UCSD-AML1 (cell line): ENCODE measurements at regions not wholly inside any gene's neighbourhood (a gene's known extent, or its start where the extent isn't known, plus 50 kb on each side); places are given as distances from the start of the nearest gene placed in this dataset.

Source experiments
- DNase-seq: peaks from one replicate; lab custom pipeline; 2025; ENCODE audit not compliant: unreplicated experiment; lab: John Stamatoyannopoulos, UW

DNA sequence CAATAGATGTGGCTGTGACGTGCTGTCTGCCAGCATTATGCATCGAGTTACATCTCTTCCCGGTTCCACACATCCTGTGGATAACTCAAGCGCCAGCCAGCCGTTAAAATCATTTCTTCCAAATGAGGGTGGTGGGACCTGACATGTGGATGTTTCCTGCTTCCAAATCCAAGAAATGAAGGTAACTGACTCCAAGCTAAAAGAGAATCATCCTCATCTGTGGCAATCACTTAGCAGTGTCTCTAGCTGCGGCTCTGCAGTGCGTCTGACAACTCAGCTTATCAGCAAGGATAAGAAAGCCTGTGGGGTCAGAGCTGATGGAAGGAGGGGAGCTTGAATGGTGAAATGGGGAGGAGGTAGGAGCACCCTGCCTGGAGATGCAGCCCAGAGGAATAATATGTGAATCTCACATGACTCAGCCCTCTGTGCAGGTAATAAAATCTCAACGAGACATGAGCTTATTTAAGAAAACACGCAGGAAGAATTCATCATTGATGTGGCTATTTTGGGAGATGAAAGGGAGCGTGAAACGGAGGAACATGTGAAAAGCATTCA lies 382.2 kb upstream of the TRIB2 start:
- DNase-seq, result no peak

DNA sequence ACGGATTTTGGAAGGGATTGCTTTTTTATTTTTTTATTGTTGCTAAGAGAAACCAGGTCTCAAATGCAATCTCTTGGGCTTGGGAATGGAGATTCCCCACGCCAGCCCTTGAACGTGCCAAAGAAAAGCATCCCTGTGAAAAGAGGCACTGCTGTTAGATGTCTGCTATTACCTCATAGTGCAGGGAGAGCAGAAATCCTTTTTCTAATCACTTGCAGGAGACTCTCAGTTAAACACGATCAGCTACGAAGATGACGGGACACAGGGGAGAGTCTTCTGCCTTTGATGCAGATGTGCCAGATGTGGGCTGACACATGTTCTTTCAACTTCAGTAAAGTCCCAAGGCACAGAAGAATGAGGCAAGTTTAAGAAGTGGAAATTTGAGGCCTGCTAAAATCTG lies 381.6 kb upstream of the TRIB2 start:
- DNase-seq, result no peak

DNA sequence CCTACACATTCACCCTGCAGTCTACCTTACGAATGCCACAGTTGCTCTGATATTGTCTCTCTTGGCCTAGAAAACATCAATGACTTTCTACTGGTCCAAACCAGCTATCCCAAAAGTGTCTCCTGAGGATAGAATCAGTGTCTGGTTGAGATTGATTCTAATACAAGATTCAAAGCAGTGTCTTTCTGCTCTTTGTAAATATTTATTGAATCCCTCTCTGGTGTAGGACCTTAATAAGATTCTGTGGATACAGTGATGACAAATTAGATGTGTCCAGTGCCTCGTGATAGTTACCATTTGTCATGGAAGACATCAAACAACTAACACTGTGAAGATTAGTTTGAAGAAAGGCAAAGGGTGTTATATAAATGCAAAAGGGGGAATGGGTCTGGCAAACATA lies 380.7 kb upstream of the TRIB2 start:
- DNase-seq, result no peak

DNA sequence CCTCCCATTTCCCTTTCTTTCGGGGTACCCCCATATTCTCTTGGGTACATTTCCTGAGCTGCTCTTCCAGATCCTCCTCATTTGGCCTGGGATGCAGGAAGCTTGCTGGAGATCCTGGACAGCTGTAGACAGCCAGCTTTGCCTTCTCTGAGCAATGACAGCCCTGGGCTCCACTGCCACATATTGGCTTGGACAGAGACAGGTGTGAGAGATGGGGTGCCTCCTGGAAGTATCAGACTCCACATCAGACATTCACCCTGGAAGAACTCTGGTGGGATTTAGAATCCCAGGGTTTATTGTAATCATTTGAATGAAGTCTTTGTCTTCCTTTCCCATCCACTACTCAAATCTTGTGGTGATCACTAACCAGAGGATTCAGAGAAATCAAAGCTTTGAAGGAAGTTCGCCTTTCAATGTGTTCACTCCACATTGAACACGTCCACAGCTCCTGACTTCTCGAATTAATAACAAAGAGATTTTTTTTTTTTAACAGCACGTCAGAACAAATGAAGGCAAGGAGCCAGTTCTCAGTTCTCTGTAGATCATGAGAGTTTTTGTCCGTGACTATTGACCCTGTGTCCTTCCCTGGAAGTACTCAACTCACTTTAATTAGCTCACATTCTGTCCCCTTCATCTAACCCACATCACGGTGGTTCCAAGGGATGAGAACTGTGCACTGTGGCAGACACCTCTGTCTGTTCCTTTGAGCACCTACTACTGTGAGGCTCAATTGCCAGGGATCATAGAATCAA lies 377.6 kb upstream of the TRIB2 start:
- DNase-seq, result no peak

DNA sequence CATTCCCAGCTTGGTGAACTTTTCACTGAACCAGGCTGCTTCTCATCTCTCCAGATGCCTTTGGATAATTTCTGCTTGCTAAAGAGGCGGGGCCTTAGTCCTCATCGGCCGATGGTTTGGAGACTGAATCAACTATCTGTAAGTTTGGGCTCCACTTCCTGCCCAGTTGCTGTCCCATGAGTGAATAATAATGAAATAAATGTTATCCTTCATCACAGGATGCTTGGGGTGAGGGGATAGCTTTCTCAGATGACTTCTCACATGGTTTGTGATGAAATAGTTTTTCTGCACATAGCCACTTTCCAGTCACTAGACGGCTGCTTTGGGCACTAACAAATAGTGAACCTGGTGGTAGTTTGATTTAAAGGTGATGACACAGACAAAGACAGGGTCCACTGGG lies 376.6 kb upstream of the TRIB2 start:
- no peak for DNase-seq

DNA sequence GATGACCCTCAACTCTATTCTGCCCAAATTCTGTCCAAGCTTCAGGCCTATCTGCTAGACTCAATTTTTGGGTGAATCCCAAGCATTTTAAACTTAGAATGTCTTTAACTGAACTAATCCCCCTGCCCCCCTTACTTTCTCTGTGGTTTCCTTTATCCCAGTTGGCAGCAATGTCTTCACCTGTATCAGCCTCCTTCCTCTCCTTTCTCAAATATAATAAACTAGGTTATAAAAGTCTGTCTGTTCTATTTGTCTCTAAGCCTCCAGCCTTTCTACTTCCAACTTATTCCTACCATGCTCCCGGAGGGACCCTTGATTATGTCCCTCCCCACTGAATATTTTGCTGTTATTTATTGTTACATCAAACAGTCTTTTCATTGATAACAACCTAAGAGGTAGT lies 375.5 kb upstream of the TRIB2 start:
- no peak for DNase-seq

DNA sequence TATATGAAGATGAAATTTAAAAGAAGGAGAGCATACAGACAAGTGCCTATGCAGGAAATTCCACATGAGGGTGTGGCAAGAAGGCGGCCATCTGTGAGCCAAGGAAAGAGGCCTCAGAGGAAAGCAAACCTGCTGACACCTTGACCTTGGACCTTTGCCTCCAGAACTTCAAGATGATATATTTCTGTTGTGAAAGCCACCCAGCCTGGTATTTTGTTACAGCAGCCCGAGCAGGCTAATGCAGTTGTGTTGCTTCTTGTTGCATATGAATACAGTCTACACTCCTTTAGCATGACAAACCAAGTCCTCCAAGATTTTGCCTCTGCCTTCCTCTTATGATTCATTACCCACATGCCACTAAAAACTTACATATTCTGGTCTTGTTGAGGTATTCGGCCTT lies 374.8 kb upstream of the TRIB2 start:
- DNase-seq, result no peak

DNA sequence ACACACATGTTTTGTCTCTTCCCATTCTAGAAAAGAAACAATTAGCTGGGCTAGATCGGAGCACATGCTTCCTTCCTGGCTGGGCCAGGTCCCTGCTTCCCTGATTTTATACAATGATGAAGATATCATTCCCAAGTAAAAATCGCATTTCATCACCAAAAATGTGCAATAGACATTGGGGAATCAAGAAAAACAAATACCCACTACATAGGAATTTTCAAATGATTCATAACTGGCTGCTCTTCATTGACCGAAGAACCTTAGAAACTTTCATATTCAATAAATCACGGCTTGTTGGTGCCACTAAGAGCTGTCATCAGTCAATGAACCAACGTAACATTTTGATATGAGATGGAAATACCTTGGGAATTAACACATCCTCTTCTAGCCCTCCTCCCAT lies 373.6 kb upstream of the TRIB2 start:
- DNase-seq, result no peak

DNA sequence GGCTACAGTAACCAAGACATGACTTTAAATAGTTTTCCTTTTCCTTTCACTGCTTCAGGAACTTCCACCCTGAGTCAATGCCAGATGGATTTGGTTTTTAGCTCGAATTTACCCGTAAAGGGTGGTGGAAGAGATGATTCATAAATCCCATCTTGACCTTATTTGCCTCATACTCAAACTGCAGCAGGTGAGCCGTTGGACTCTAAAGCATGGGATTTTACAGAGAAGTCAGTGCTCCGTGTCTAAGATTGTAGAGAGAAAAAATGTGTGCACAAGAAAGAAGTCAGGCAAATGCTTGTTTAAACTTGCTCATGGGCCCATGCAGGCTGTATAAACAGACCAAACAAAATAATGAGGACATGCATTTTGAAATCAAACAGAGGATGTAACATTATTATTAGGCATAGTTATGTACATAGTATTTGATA lies 369.7 kb upstream of the TRIB2 start:
- DNase-seq, result no peak

DNA sequence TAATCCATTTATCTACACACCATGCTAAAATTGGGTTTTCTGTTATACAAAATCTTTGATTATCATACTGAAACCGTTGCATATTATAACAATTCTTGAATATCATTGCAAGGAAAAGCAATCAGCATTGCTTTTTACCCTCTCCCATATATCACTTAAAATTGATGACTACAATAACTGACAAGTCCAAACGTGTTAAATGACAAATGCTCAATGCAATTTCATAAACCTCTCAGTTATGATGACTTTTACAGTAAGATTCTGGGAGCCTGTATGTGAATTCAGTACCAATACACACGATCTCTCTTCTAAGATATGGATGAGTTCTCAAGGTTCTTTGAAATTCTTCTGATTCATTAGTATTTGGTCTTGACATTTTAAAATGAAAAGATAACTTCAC lies 368.5 kb upstream of the TRIB2 start:
- DNase-seq, result no peak

DNA sequence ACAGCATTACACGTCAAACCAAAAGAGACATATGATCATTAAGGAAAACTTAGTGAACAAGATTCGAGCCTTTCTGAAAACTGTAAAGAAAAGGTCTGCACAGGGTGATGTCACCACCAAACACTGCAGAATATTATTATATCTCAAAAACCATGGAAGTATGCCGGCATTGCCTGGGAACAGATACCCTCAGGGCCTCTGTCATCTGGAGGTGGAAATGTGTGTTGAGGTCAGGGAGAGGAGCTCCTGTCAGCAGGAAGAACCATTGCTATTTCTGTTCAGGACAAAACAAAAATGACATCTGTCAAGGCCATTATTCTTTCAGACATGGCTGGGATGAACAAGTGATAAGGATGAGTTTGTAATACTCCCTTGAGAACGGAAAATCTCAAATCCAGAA lies 365.9 kb upstream of the TRIB2 start:
- DNase-seq, result no peak

DNA sequence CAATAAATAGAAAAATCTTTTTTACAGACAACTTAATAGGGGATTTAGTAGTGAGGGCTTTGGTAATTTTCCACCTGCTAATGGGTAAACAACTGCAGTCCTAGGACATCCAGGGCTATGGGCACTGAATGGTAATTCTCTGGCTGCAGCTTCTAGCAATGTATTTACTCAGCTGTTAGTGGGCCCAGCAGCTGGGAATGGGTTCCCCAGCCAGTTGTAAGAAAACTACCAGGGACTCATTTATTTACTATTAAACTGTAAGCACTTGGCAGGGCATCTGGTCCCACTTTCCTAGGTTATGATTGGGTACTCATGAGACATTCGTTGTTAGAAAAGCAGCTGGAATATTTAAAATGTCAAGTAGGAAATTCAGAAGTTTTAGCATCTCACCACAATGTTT lies 363.8 kb upstream of the TRIB2 start:
- DNase-seq, result no peak

DNA sequence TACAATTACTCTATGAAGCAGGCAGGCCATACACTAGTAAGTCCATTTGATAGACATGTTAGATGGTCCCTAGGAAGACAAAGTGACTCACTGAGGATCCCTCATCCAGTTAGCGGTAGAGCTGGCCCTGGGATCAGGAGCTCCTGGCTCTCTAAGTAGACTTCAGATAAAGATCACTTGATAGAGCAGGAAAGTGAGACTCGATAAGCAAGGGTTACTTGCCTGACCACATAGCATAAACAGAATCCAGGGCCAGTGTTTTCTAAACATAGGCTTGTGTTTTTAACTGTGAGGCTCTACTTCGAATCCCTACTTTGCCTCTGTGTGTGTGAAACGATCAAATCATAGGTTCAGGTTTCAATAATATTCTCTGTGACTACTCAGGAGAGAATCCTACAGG lies 355.2 kb upstream of the TRIB2 start:
- DNase-seq, result no peak

DNA sequence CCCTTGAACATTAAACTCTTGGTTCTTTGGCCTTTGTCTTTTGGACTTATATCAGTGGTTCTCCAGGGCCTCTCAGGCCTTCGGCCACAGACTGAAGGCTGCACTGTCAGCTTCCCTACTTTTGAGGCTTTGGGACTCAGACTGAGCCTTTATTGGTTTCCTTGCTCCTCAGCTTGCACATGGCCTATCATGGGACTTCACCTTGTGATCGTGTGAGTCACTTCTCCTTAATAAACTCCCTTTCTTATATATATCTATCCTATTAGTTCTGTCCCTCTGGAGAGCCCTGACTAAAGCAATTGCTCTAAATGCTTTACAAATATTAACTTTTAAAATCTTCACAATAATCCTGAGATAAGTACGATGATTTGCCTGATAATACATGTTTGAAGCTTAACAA lies 353.6 kb upstream of the TRIB2 start:
- no peak for DNase-seq

DNA sequence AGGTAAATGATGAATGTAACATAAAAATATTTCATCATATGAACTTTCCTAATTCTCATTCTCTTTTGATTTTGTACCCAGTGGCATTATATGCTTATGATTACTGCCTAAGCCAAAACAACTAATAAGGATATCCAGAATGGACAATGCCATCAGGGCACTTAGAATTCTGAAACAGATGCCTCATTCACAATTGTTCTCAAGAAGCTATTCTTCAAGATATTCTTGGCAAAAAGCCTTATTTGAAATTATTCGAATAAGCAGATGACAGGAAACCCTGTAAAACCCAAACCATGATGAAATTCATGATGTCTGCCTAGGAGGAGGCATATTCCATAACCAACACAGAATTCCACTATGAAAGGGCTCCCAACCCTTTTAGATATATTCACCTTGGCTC lies 353.2 kb upstream of the TRIB2 start:
- DNase-seq, result no peak

DNA sequence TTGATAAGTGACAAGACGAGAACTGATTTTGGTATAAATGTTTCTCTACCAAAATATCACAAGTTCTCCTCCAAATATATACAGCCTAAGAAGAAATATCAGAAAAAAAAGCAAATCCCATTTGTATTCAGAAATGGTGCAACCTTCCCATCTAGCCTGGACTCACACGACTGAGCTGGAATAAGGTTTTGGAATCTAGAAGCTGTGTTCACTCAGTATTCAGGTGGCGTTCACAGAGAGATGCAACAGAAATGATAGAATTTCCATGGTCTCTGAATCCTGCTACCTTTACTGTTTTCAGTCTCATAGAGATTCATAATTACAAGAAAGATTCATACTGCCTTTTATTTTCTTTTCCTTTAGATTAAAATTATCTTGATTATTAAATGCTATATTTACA lies 347.2 kb upstream of the TRIB2 start:
- DNase-seq, result no peak

DNA sequence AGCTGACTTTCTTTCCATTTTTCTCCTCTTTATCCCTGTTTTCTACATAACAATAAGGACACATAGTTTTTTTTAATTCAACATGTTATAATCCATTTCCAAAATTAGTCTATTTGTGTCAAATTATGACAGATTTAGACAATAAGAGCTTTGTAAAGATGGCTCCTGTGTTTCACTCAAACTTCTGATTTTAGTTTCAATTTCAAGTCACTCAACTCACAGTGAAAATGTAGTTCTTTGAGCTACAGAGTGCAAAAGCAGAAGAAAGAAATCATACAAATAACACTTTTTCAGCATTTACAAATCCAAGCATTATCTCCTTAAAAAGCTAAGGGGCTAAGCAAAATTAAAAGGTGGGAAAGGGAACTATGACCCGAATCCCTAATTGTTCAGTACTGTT lies 340.7 kb upstream of the TRIB2 start:
- DNase-seq, result no peak

DNA sequence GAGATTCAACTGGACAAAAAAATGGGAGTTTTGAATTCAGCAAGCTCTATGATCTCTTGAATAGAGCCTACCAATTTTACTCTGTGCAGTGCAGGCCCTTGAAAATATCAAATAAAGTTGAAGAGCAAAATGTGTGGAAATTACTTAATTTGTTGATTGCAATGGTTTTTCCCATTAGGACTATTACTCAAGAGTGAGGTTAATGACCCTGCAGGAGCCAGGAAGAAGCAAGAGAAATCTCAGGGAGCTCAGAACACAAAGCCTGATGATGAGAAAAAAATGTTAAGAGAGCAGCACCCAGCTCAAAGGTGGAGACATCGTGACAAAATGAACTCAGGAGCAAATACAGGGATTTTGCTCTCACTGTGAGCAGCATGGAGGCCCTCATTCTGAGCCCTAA lies 337.6 kb upstream of the TRIB2 start:
- no peak for DNase-seq

DNA sequence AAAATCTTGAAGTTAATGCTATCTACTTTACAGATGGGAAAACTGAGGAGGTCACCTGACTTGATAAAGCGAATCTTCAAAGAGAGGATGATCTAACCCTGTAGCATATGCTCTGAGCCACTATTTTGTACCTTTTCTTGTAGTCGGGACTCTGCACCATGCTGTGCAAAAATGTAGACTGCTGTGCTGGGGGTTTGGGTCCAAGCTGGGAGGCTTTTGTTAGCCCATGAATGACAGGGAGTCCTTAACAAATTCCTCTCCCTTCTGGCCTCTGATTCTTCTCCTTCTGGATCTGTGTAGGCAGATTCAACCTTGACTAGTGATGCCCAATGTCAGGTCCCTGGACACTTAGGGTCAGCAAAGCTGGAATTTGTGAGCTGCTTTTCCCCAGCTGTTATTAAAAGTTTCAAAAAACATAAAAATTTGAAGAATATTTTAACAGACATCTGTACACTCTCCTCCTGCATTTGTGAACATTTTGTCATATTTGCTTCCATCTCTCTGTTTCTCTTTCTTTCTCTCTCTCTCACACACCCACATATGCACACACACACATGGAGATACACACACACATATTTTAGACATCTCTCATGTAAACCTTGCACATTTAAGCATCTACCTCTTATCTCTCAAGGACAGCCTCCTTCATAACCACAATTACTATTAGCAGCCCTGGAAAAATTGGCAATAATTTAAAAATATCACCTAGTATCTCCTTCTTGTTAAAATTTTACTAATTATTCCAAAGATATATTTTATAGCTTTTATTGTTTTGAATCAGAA lies 335.0 kb upstream of the TRIB2 start:
- DNase-seq, result no peak

DNA sequence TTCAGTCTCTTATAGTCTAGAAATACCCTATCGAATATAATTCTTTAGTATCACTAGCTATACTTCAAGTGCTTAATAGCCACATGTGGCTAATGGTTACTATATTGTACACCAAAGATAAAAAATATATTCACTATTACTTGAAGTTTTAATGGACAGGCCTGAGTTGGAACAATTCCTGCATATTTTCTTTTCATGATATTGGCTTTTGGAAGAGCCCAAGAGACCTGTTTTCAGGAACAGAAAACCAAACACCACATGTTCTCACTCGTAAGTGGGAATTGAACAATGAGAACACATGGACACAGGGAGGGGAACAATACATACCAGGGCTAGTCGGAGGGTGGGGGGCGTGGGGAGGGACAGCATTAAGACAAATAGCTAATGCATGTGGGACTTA lies 334.4 kb upstream of the TRIB2 start:
- DNase-seq, result no peak

DNA sequence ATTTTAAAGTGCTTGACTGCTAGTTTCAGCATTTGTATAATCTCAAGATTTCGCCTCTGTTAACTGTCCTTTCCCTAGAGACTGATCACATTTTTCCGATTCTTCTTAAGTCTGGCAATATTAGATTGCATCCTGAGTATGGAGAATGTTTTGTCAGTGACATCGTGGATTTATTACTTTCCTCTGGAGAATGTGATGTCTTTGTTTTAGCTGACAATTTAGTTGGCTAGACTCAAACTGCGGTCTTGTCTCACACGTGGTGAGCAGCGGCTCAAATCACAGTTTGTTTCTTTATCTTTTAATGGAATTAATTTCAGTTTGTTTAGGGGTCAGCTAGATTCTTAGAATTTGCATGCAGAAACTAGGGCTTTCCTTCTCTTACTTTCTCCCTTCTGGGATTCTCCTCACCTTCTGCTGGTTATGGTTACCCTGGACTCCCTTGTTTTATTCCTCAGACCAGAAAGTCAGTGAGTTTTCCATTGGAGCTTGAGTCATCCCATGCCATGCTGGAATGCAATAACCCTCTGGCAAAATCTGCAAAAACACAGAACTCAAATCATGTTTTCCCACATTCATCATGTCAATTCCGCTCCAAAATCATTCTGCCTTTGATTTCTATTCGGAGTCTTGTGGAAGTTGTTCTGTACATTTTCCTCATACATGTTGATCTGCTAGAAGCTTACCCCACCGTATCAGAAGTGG lies 327.2 kb upstream of the TRIB2 start:
- DNase-seq, result no peak

DNA sequence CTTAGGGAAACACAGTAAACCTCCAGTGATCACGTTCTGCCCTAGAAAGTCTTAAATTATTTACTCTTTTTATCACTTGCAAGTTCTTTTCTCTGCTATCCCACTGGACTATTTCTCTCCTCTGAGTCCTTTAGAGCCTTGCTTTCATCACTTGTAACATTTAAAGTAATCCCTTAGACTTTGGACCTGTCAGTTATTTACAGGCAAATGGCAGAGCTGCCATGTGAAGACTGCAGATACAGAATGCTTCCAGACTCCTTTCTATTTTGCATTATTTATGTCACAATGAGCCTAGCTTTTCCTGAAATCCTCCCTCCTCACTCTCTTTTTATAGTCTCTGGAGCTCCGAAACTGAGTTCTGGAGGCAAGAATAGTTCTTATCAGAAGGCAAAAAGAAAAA lies 325.6 kb upstream of the TRIB2 start:
- no peak for DNase-seq
